Activated CD8-positive, alpha-beta memory T cell treated with anti-CD3 and anti-CD28 coated beads, Interleukin-2, amount 50 U/mL, for 1 hour (primary cell): ENCODE measurements at regions not wholly inside any gene's neighbourhood (a gene's known extent, or its start where the extent isn't known, plus 50 kb on each side); places are given as distances from the start of the nearest gene placed in this dataset.

Experiments used
- DNase-seq: peaks from one replicate; pipeline ENCODE4 v3.0.0-alpha.2; 2020; ENCODE audit errors: extremely low read depth

DNA sequence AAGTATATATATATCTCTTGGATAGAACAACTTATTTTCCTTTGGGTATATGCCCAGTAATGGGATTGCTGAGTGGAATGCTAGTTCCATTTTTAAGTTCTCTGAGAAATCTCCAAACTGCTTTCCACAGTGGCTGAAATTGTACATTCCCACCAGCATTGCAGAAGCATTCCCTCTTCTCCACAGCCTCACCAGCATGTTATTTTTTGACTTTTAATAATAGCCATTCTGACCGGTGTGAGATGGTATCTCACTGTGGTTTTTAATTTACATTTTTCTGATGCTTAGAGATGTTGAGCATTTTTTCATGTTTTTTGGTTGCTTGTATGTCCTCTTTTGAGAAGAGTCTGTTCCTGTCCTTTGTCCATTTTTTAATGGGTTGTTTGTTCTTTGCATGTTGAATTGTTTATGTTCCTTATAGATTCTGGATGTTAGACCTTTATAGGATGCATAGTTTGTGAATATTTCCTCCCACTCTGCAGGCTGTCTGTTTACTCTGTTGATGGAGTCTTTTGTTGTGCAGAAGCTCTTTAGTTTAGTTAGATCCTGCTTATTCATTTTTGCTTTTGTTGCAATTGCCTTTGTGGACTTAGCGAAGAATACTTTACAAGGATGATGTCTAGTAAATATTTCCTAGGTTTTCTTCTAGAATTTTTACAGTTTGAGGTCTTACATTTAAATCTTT, 82.7 kb upstream of the NR2F2 start:
- no peak for DNase-seq

- DNase-seq: no peak
Measured at GRCh38 chr15:96252148-96252547, 78.4 kb upstream of the NR2F2 start.

DNA sequence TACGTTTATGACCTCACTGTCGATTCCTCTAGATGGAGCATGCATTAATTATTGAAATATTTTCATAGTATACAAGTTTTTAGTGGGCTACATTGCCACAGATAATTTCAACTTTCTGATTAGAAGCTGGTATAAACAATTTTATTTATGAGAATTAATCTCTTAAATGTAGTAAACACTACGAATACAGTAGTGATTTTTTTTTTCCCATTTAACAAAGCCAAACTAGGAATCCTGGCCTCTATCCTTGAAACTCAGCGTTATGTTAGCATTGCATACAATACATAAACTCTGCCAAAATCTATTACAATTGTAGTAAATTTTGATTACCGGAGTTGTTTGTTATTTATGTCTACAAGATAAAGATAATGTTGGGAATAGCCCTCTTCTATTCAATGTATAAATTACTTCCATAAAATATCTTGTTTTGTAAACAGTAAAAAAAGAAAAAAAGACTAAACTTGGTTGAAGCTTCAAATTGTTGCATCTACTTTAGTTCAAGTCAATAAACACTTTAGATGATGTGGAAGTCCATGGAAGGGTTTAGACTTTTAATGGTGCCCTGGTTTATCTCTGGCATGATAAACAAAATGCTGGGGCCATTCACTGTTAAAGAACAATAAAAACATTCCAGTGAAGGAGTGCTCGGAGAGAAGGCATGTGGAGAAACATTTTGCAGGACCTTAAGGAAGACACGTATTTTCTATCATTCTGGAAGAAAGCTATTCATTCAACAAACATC, 77.3 kb upstream of the NR2F2 start:
- DNase-seq: no peak

DNA sequence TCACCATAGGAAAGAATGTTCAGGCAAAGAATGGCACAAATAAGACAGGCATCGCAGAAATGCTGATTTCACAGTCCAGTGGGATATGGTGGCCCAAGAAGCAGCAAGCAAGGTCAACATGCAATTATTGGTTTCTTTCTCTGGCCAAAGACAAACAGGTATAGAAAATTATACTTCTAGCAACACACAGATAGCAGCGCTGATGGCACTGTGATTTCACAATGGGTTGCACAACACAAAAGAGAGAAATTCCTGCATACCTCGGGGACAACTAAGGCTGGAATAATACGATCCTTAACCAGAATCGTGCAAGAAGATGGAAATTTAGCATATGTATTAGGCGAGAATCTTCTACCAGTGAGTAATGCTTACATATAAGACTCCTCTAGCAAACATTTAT, 76.3 kb upstream of the NR2F2 start:
- DNase-seq: no peak

DNA sequence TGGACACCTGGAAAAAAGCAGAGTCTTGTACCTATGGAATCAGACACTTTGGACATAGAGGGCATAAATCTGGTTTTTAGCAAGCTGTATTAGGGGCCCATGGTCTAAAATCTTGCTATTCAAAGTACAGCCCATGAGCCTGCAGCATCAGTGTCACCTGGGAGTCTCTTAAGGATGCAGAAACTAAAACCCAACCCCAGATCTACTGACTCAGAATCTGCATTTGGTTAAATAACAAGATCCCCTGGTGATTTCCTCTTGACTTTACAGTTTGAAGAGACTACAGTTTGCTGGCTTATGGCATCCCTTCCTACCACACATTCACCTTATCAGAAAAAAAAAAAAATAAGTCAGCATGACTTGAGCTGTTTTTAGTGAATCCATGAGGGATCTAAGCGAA, 74.9 kb upstream of the NR2F2 start:
- DNase-seq: no peak

- no peak for DNase-seq
Measured at GRCh38 chr15:96261575-96262034, 68.9 kb upstream of the NR2F2 start.

DNA sequence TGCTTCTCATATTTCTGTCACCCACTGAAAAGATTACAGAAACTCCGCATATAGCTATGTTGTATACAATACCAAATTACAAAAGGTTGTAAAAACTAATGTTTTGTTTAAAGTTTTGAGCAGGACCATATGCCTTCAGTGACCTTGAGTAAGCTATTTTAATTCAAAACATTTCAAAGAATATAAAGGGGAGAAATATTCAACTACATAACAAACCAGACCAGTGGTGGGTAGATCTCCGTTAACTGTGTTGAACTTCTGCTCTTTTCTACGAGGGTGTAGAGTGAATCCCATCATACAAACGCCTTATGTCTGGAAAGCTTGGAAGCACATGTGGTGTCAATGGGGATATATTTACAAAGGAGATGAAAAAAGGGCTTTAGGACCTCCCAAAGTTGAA, 68.4 kb upstream of the NR2F2 start:
- no peak for DNase-seq

DNA sequence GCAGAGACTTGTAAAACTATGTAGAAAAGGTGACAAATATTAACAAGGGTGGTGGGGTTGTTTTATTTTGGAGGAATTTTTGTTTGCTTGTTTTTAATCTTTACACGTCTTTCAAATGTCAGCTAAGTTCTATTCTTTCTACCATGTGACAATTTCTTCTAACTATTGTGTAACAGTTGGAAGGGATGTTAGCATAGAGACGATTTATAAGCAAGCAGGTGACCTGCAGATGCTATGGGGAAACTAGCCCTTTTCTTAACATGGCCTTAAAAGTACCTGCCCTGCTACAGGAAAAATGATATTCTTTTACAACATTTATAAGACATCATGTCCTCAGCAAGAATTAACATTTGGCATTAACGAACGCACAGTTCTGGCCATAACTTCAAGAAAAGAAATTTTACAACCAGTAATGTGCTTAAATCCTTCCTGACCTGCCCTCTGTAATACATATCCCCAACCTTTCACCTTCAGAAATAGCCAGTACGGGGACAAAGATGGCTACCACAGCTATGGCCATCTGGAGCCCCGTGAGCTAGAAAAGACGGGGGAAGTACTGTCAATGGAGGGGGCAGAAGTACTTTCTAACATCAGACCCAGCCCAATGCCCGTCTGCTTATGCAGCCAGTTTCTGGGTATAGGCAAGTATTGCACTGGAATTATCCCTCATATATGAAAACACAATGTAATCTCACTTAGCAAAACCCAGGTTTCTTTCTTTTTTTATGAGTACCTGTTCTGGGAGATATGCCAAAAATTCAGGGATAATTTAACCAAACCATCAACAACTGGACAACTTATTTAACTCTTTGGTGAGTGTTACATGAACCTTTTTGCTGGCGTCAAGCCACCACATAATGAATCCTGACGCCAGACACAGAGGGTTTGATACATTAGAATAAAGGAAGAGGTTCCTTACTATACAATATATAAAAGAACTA, 67.7 kb upstream of the NR2F2 start:
- no peak for DNase-seq

GRCh38 chr15:96264351-96264798, 66.1 kb upstream of the NR2F2 start:
- no peak for DNase-seq

DNA sequence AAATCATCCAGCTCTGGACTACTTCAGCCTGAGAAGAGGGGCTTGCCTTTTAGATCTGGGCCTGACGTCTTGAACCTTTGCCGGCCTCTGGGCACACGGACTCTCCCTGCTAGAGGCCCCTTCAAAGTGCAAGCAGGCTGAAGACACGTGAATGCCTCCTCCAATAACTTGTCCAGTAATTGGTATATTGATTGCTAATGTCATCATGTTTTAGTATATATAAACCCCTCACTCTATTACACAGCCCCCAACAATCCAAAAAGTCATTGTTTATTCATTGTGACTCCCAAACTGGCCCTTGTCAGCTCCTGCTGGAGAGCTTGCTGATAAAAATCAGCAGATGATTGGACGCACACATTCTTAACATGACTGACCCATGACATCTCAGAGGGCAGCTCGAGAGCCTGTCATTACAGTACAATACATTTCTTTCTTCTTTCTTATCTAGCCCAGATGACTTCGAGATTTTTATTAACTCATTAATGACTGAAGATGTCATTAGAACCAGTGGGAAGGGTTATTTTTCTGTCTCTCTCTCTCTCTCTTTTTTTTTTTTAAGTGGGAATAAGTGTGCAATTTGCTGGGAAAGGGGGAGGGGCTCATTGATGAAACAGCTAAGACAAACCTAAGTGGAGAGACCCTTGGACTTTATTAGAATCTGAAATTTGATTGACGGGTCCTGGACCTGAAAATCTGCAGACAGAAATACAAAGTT, 65.5 kb upstream of the NR2F2 start:
- no peak for DNase-seq

DNA sequence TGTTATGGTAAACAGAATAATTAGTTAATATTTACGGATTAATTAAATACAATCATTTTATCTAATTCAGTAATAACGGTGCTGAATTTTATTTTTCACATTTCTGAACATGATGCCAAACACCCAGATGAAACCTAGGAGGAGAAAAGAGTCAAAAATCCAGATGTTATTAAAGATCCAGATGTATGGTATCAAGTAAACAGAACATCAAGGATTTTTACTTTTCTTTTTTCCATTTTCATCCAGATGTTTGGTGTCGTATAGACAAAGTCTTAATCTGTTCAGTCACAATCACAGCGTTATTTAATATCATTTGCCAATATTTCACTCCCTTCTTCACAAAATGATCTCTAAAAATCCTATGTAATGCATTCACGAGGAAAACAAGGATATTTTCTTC, 64.0 kb upstream of the NR2F2 start:
- no peak for DNase-seq

GRCh38 chr15:96267463-96267862, 63.0 kb upstream of the NR2F2 start:
- DNase-seq: no peak

DNA sequence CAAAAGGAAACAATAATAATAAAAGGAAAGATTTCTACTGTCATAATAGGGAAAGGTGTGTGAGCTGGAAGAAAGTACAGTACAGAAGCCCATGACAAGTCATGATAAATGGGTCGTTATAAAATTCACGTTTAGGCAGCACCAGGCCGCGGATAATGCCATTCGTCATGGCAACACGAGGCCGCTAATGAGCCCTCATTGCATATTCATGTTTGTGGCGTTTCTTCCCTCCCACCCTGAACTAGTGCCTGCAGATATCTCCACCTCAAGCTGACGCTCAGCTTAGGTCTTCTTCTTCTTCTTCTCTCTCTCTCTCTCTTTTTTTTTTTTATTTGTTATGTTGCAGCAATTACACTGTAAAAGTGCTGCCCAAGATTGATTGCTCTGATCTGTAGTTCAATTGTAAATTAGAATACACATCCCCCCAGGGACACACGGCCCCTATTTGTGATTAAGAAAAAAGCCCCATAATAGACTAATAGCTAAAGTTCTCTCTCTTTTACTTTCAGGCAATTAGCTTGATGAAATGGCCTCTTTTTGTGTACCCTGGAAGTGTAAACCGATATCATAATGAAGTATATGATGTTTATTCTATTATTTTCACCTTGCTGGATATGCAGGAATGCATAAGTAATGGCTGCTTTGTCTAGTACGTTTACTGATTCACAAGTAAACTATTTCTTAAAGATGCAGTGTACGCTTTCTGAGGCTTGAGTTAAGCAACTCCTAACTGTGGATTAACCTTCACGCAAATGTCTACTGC, 61.9 kb upstream of the NR2F2 start:
- DNase-seq: no peak

DNA sequence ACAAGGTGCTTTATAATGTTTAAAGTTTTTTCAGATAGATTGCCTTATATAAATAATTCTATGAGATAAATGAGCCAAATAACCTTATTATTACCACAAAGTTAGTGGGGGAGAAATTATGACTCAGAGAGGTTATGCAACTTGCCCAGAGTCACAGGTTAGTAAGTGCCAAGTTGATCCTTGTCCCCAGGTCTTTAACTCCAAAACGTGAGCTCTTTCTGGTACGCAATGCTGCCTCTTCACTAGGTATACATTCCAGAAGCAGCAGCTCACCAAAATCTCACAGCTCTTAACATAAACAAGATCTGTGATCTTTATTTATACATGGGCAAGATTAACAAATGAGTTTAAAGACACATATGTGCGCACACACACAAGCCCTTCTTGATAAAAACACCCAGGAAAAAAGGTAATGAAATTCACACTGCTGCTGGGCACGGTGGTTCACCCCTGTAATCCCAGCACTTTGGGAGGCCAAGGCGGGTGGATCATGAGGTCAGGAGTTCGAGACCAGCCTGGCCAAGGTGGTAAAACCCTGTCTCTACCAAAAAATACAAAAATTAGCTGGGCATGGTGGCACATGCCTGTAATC, 59.8 kb upstream of the NR2F2 start:
- DNase-seq: no peak

DNA sequence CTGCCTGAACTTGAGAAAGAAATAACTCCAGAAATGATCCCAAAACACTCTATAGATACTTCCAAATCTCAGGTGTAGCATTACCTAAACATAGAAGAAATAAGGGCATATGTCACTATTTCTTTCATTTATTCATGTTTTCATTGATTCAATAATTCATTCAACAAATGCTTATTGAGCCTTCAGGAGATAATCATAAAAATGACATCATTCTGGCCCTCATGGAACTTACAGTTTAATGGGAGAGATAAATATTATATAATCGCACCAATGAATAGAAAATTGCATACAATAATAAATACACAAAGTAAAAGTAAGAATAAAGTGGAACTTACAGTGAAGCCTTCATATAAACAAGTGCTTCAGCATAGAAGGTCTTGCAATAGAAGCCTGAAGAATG, 58.1 kb upstream of the NR2F2 start:
- DNase-seq: no peak

- DNase-seq: no peak
Measured at GRCh38 chr15:96273317-96274086, 57.0 kb upstream of the NR2F2 start.

DNA sequence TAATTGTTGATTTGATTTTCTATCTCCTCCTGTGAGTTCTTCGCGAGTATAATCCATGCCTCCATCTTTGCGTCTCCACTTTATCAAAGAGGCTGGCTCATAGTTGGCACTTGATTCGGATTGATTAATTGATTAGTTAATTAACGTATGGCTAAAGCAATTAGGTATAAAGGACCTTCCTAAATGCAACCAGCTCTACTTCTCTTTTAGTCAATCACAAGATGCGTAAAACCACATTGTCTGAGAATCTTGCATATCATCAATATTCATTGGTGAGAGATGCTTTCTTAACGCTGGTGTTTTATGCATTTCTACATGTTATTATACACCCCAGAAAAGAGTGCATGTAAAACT, 56.4 kb upstream of the NR2F2 start:
- DNase-seq: no peak

GRCh38 chr15:96274698-96275097, 55.8 kb upstream of the NR2F2 start:
- DNase-seq: no peak

GRCh38 chr15:96276438-96277210, 53.9 kb upstream of the NR2F2 start:
- DNase-seq: no peak
